Parathyroid adenoma (tissue), 2 donors: ENCODE measurements at regions not wholly inside any gene's neighbourhood (a gene's known extent, or its start where the extent isn't known, plus 50 kb on each side); places are given as distances from the start of the nearest gene placed in this dataset.

Experiments used
- H2AFZ ChIP-seq: fragments of 300-600 bp; sonication (generic); one replicate; pipeline ENCODE4 v1.7.0; 2017; ENCODE audit warnings: antibody characterized with exemption, mild to moderate bottlenecking
- H3K27ac ChIP-seq: fragments of 300-600 bp; sonication (generic); one replicate; pipeline ENCODE4 v1.7.0; 2017
- H3K27me3 ChIP-seq: fragments of 300-600 bp; sonication (generic); one replicate; pipeline ENCODE4 v1.7.0; 2017; ENCODE audit warnings: low read length; ENCODE audit not compliant: control insufficient read depth, insufficient read depth
- H3K36me3 ChIP-seq: fragments of 300-600 bp; sonication (generic); one replicate; pipeline ENCODE4 v1.7.0; 2017; ENCODE audit warnings: low read length; ENCODE audit not compliant: control insufficient read depth, insufficient read depth
- H3K4me1 ChIP-seq: fragments of 300-600 bp; sonication (generic); one replicate; pipeline ENCODE4 v1.7.0; 2017; ENCODE audit warnings: control low read depth
- H3K4me2 ChIP-seq: fragments of 300-600 bp; sonication (generic); one replicate; pipeline ENCODE4 v1.7.0; 2017; ENCODE audit warnings: low read length
- H3K4me3 ChIP-seq: fragments of 300-600 bp; sonication (generic); one replicate; pipeline ENCODE4 v1.7.0; 2017; ENCODE audit warnings: low read depth, low read length
- H3K79me2 ChIP-seq: fragments of 300-600 bp; sonication (generic); one replicate; pipeline ENCODE4 v1.7.0; 2017; ENCODE audit warnings: control low read depth
- H3K9ac ChIP-seq: fragments of 300-600 bp; sonication (generic); one replicate; pipeline ENCODE4 v1.7.0; 2017; ENCODE audit warnings: mild to moderate bottlenecking
- H3K9me3 ChIP-seq: fragments of 300-600 bp; sonication (generic); one replicate; pipeline ENCODE4 v1.7.0; 2017; ENCODE audit warnings: low read length; ENCODE audit not compliant: control insufficient read depth
- CTCF ChIP-seq: fragments of 300-600 bp; sonication (generic); IDR thresholded peaks from one replicate; pipeline ENCODE4 v1.7.0; 2017; ENCODE audit warnings: antibody characterized with exemption, mild to moderate bottlenecking
- donor health status: primary hyperparathyroidism.

- no peak overlapping the region for H3K4me2 ChIP-seq
Measured at GRCh38 chr12:115222220-115222619, 538.2 kb upstream of the TBX3 start.

GRCh38 chr12:115216301-115216700 is 532.3 kb upstream of the TBX3 start:
- Histone ChIP-seq H3K36me3 (no peaks in the 10 kb centered on the region), H2AFZ (no peak overlapping the region), H3K4me1 (no peaks in the 10 kb centered on the region), H3K27ac (no peak overlapping the region), H3K79me2 (no peaks in the 10 kb centered on the region), H3K27me3 (no peaks in the 10 kb centered on the region), H3K9me3 (no peaks in the 10 kb centered on the region), H3K9ac (no peak overlapping the region), H3K4me3 (no peak overlapping the region), H3K4me2 (no peak overlapping the region)
- no peak for TF ChIP-seq CTCF

More at GRCh38 chr12:115222220-115222619, 538.2 kb upstream of the TBX3 start:
- H3K27me3 ChIP-seq, result no peaks in the 10 kb centered on the region
- H3K27ac ChIP-seq, result no peak overlapping the region
- H3K4me1 ChIP-seq, result no peaks in the 10 kb centered on the region
- H3K9me3 ChIP-seq, result no peaks in the 10 kb centered on the region
- no peak for TF ChIP-seq CTCF
- no peaks in the 10 kb centered on the region for H3K79me2 ChIP-seq
- H3K9ac ChIP-seq, result no peak overlapping the region
- H3K4me3 ChIP-seq, result no peak overlapping the region
- H2AFZ ChIP-seq, result no peak overlapping the region
- no peaks in the 10 kb centered on the region for H3K36me3 ChIP-seq

GRCh38 chr12:115215544-115215943 is 531.6 kb upstream of the TBX3 start:
- Histone ChIP-seq H3K4me2 (no peak overlapping the region), H3K27me3 (no peaks in the 10 kb centered on the region), H3K36me3 (no peaks in the 10 kb centered on the region), H2AFZ (no peak overlapping the region), H3K4me1 (no peaks in the 10 kb centered on the region), H3K27ac (no peak overlapping the region), H3K79me2 (no peaks in the 10 kb centered on the region), H3K4me3 (no peak overlapping the region), H3K9ac (no peak overlapping the region), H3K9me3 (no peaks in the 10 kb centered on the region)
- no peak for TF ChIP-seq CTCF

GRCh38 chr12:115213538-115214016 is 529.6 kb upstream of the TBX3 start:
- H3K27me3 ChIP-seq, result no peaks in the 10 kb centered on the region
- no peak overlapping the region for H3K9ac ChIP-seq
- H2AFZ ChIP-seq, result no peak overlapping the region
- H3K36me3 ChIP-seq, result no peaks in the 10 kb centered on the region
- no peak overlapping the region for H3K4me2 ChIP-seq
- no peak overlapping the region for H3K27ac ChIP-seq
- no peaks in the 10 kb centered on the region for H3K79me2 ChIP-seq
- TF ChIP-seq CTCF, result no peak
- no peak overlapping the region for H3K4me3 ChIP-seq
- no peaks in the 10 kb centered on the region for H3K9me3 ChIP-seq
- H3K4me1 ChIP-seq, result no peaks in the 10 kb centered on the region

- Histone ChIP-seq H3K79me2 (no peaks in the 10 kb centered on the region), H3K9ac (no peak overlapping the region), H3K27me3 (no peaks in the 10 kb centered on the region), H3K27ac (no peak overlapping the region), H3K9me3 (no peaks in the 10 kb centered on the region), H3K4me1 (no peaks in the 10 kb centered on the region), H3K4me3 (no peak overlapping the region), H3K4me2 (no peak overlapping the region), H3K36me3 (no peaks in the 10 kb centered on the region), H2AFZ (no peak overlapping the region)
- TF ChIP-seq CTCF, result no peak
Measured at GRCh38 chr12:115213118-115213517, 529.1 kb upstream of the TBX3 start.
